ENCODE measurements at regions not wholly inside any gene's neighbourhood (a gene's known extent, or its start where the extent isn't known, plus 50 kb on each side); places are given as distances from the start of the nearest gene placed in this dataset.
"Not testable (repeated sequence)": the region's sequence is repeated elsewhere in the genome, so short reads cannot be mapped to it uniquely, and the experiment has no call there.

DNA sequence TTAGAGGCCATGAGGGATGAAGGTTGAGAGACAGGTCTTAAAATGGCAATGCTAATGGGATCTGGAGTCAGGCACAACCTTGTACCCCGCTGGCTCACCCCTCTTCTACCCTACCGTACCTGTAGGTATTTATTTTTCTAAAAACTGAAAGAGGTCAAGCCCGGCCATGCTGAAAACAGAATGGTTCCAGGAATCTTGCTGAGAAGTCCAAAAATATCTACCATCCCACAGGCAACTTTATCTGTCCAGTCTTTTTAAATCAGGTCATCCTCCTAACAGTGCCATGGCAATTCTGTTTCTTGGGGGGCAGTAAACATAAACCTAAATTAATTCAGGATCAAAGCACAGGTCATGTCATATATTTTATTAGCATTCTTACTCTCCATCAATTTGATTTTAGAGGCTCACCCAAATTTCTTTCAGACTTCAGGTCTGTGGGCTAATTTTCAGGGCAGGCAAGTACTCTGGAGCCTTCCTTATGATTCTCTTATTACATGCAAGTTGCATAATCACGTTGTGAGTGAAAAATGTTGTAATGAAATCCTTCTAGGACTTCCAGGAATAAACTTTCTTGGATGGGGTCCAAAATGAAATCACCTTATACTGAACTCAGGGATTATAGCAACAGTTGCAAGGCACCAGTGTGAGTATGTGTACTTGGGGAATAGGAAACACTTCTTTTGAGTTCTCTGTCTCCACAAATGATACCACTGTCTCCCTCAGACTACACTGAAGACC lies 102.7 kb upstream of the NREP start:
- DNase-seq, result no peak

DNA sequence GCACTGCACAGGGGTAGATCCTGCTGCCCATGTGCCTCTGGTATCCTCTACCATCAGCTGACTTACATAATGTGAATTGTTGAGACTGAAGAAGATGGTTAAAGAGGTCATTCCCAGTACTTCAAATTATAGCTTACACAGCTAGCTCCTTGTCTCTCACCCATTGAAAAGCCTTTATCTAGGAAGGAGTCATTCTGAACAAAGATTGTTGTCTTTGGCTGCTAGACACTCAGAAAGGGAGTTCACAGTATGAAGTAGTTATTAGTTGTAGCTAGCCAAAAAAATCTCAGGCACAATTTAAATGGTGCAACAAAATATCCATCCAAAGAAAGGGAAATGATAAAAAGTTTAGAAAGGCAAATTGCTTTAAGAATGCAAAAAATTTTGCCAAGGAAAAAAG lies 102.0 kb upstream of the NREP start:
- no peak for DNase-seq

GRCh38 chr5:111857623-111858022 lies 100.6 kb upstream of the NREP start:
- no peak for DNase-seq

- DNase-seq, result no peak
Measured at GRCh38 chr5:111856876-111857466, 100.0 kb upstream of the NREP start.

GRCh38 chr5:111855356-111855755 lies 98.4 kb upstream of the NREP start:
- no peak for DNase-seq

DNA sequence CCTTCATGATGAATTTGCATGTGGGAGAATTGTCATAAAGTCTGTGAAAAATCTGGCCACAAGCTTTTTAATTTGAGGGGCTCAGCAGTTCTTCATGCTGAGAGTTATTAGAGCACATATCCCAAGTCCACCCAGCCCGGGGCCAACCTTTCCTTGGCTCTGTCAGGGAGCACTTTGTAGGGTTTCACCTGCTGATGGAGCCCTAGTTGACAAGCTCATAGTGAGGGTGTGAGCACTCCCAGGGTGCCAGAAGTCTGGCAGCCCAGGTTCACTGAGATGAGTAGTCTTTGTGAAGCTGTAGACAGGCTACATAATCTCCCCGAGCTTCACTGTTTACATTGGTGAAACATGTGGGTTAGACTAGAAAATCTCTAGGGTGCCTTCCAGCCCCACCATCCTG lies 97.2 kb upstream of the NREP start:
- DNase-seq, result no peak

DNA sequence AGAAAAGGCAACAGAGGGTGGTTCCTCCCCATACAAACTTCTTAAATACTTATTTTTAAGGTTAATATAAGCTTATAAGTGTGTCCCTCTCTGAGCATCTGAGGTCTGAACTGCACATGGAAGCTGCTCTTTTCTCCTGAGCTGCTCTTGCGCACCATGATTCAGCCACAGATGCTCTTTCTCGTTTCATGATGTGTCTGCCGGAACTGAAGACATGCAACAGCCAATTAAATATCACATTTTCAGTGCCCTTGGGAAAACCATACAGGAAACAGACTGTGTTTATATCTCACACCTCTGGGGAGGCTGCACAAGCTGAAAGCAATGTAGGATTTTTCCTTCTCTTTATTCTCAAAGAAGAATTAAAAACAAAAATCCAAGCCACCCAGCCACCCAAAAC lies 96.8 kb upstream of the NREP start:
- peak; percentile 6 for DNase-seq

DNA sequence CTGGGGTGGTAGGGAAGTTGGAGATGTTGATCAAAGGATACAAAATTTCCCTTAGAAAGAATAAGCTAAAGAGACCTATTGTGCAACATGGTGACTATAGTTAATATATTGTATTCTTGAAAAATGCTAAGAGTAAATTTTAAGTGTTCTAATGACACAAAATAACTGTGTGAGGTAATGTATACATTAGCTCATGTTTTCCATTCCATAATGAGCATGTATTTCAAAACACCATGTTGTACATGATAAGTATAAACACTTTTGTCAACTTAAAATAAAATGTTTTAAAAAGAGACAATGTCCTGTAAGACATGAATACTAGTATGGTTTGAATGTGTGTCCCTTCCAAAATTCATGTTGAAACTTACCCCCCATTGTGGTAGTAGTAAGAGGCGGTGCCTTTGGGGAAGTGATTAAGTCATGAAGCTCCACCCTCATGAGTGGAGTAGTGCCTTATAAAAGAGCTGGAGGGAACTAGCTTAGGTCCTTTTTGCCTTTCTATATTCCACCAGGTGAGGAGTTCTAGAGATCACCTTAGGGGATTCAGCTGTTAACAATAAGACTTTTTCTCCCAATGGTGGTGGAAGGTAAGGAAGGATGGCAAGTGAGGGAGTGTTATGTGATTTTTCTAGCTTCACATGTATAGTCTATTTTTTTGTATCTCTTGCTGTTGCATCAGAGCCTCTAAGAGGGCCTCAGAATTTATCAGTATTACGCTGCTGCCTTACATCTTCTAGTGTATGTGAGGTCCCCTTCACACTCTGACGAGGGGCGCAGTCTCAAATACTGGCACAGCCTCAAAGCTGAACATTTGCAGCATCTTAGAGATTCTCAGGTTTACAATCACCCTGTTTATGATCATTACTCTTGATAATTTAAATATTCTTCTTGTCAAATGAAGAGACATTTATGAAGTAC lies 94.9 kb upstream of the NREP start:
- no peak for DNase-seq

DNA sequence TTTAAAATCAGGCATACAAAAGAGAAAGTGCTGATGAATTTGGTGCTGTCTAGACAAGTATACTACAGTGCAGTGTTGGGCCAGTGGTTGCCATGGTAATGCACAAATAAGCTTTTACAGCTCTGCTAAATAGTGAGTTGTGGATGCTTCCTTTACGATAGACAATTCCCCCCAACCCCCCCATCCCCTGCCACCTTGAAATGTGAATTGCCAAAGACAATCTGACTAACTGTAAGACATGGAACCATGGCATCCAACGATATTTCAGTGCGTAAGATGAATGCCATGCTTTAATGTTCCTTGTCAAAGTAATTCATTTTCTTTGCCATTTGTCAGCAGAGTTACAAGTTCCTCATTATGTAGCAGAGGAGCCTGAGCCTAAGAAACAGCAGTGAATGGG lies 91.5 kb upstream of the NREP start:
- no peak for DNase-seq

GRCh38 chr5:111847052-111847925 lies 90.3 kb upstream of the NREP start:
- DNase-seq, result no peak

DNA sequence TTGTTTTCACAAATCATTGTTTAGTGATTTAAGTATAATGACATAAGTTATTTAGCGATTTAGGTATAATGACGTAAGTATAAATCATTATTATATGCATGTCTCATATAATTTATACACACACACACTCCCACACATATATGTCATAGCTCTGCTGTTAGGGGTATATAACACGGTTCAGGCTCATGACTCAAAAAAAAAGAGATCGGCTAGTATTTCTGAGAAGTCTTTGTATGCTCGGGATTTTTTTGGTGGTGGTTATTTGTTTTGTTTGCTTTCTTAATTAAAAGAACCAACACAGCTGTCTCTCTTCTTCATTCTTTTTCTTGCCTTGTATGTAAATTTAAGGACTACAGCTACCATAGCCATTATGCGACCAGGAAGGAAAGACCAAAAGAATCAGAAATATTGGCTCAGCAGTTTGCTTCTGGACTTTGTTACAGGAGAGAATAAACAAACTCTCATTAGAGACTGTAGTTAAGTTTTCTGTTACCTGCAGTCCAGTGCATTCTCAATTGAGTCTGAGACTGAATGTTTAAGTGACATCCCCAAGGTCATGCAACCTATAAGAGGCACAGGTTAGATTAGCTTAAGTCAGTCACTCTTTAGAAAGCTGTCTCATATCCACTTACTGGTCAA lies 83.2 kb upstream of the NREP start:
- no peak for DNase-seq

GRCh38 chr5:111839438-111839837 lies 82.4 kb upstream of the NREP start:
- no peak for DNase-seq

DNA sequence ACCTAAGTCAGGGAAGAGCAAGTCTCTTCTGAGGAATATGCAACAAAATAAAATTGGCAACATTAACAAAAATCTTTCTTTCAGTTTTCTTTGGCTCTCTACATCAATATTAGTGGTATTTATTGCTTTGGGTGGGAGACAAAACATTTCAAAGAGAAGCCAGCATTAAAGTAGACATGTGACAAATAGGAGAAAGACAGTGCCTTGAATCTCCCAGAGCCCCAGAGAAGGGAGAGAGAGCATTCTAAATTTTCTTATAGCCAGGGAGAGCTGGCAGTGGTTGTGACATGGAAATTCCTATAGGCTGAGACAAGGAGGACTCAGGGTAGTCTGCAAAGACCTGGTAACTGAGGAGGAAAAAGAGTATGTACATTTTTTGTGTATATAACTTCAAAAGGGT lies 79.4 kb upstream of the NREP start:
- DNase-seq, result no peak

DNA sequence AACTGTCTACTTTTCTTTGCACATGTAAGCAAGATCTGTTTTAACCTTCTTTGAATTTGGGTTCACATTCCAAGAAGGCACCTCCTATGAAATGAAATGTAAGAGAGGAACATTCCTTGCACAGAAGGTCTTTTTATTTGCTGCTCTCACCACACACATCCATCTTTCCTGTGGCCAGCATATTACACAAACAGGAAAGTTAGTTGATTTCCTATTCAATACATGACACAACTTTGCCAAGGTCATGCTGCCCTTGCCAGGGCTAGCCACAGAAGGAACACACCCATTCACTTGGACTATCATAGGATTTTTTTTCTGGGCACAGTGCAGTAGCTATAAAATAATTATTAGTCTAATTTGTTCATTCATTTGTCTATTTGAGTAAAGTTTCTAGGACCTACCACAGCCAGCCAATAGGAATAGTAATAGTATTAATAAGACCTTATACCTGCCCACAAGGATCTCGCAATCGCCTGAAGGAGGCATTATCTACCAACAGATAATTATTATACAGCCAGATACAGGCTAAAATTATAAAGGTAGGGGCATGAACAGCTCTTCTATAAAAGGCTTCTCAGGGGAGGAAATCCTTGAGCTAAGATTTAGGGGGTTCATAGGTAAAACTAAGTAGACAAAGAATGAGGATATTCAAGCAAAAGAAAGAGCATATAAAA lies 78.1 kb upstream of the NREP start:
- DNase-seq, result no peak

DNA sequence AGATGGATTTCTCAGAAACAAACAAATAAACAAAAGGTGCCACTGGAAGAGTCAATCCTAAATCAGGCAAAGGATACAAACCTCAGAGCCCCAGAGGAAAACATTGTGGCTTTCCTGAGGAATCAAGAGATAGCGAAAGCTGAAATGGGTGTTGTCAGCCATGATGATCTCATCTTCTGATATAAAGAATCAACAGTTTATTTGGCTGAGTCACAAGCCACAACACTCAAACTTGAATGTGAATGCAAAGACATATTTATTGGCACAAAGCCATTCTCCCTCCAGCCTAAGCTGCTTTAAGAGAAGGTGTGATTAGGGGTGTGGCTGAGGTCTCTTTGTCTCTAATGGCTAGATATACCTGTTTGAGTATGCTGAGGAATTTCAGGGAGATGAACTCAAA lies 73.3 kb upstream of the NREP start:
- DNase-seq, result no peak

- no peak for DNase-seq
Measured at GRCh38 chr5:111829701-111830100, 72.7 kb upstream of the NREP start.

DNA sequence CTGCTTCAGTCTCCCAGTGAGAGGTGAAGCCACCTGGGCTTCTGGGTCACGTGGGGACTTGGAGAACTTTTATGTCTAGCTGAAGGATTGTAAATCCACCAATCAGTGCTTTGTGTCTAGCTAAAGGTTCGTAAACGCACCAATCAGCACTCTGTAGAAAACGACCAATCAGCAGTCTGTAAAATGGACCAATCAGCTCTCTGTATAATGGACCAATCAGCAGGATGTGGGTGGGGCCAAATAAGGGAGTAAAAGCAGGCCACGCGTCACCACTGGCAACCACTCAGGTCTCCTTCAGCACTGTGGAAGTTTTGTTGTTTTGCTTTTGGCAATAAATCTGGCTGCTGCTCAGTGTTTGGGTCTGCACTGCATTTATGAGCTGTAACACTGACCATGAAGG lies 69.1 kb upstream of the NREP start:
- DNase-seq, result no peak

DNA sequence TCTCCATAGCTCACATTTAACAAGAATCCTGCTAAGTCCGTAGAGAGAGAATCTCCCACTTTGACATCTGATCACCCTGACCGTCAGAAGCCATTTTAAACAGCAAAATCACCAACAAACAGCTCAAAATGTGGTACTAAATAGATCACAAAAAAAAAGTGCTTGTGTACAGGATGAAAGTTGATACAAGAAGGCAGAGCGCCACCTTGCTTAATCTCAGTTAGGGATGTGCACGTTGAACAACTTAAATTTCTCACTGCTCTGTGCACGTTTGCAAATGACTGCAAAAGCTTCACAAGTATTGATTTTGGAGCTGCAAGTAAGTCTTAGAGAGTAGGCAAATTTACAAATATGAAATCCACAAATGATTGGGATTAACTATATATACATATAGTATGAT lies 63.1 kb upstream of the NREP start:
- DNase-seq, result no peak

- not testable (repeated sequence) for DNase-seq
Measured at GRCh38 chr5:111819028-111819427, 62.0 kb upstream of the NREP start.

DNA sequence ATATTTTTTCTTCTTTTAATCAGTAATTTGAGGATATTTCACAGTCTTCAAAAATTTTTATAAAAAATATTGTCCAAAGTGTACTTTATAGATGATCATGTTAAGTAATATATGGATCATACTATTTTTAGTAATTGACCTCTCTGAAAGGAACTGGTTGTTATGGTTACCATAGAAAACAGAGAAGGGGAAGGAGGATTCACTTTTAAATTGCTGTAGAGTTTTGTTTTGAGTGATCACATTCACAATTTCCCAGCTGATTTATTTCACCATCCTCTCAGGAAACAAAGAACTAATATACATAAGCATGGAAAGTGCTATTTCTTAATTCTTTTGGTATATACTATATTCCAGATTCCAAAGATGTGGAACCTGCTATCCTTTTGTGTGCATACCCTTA lies 56.5 kb upstream of the NREP start:
- no peak for DNase-seq

- no peak for DNase-seq
Measured at GRCh38 chr5:111810112-111810511, 53.1 kb upstream of the NREP start.
